GM18907 (cell line): ENCODE measurements at regions not wholly inside any gene's neighbourhood (a gene's known extent, or its start where the extent isn't known, plus 50 kb on each side); places are given as distances from the start of the nearest gene placed in this dataset.
"Not testable (repeated sequence)": the region's sequence is repeated elsewhere in the genome, so short reads cannot be mapped to it uniquely, and the experiment has no call there.

Source experiments
- ATAC-seq: cut with Tn5 transposase; IDR thresholded peaks from one replicate; pipeline ENCODE4 v1.9.1; 2021; ENCODE audit warnings: mild to moderate bottlenecking, moderate library complexity; ENCODE audit not compliant: unreplicated experiment

- ATAC-seq: no peak
Observed at GRCh38 chr7:138249975-138250374, 173.7 kb downstream of the AKR1D1 start.

- ATAC-seq: not testable (repeated sequence)
Observed at GRCh38 chr7:138252666-138253065, 176.4 kb downstream of the AKR1D1 start.

- ATAC-seq: no peak
Observed at GRCh38 chr7:138254444-138254843, 178.2 kb downstream of the AKR1D1 start.

GRCh38 chr7:138257459-138258196, 181.4 kb downstream of the AKR1D1 start:
- no peak for ATAC-seq

- no peak for ATAC-seq
Observed at GRCh38 chr7:138258197-138258559, 181.9 kb downstream of the AKR1D1 start.

- ATAC-seq: no peak
Observed at GRCh38 chr7:138259675-138260074, 183.4 kb downstream of the AKR1D1 start.

GRCh38 chr7:138267934-138268333, 191.7 kb downstream of the AKR1D1 start:
- no peak for ATAC-seq

GRCh38 chr7:138276891-138277290, 183.2 kb upstream of the TRIM24 start:
- no peak for ATAC-seq

- ATAC-seq: no peak
Observed at GRCh38 chr7:138278601-138279000, 181.5 kb upstream of the TRIM24 start.

- no peak for ATAC-seq
Observed at GRCh38 chr7:138282997-138283396, 177.1 kb upstream of the TRIM24 start.

- ATAC-seq: no peak
Observed at GRCh38 chr7:138285129-138285528, 174.9 kb upstream of the TRIM24 start.

GRCh38 chr7:138286846-138287245, 173.2 kb upstream of the TRIM24 start:
- ATAC-seq: no peak

GRCh38 chr7:138287549-138287948, 172.5 kb upstream of the TRIM24 start:
- ATAC-seq: no peak

- ATAC-seq: no peak
Observed at GRCh38 chr7:138289082-138289481, 171.0 kb upstream of the TRIM24 start.

- no peak for ATAC-seq
Observed at GRCh38 chr7:138289864-138290263, 170.2 kb upstream of the TRIM24 start.

GRCh38 chr7:138292951-138293350, 167.1 kb upstream of the TRIM24 start:
- ATAC-seq: no peak

GRCh38 chr7:138295049-138295637, 164.9 kb upstream of the TRIM24 start:
- ATAC-seq: peak; percentile 83

- ATAC-seq: no peak
Observed at GRCh38 chr7:138297526-138297925, 162.5 kb upstream of the TRIM24 start.

- no peak for ATAC-seq
Observed at GRCh38 chr7:138299066-138299465, 161.0 kb upstream of the TRIM24 start.

- ATAC-seq: no peak
Observed at GRCh38 chr7:138303230-138304070, 156.6 kb upstream of the TRIM24 start.

GRCh38 chr7:138304071-138304320, 156.1 kb upstream of the TRIM24 start:
- no peak for ATAC-seq

GRCh38 chr7:138307633-138308032, 152.4 kb upstream of the TRIM24 start:
- ATAC-seq: no peak
